ENCODE measurements at regions not wholly inside any gene's neighbourhood (a gene's known extent, or its start where the extent isn't known, plus 50 kb on each side); places are given as distances from the start of the nearest gene placed in this dataset.

DNA sequence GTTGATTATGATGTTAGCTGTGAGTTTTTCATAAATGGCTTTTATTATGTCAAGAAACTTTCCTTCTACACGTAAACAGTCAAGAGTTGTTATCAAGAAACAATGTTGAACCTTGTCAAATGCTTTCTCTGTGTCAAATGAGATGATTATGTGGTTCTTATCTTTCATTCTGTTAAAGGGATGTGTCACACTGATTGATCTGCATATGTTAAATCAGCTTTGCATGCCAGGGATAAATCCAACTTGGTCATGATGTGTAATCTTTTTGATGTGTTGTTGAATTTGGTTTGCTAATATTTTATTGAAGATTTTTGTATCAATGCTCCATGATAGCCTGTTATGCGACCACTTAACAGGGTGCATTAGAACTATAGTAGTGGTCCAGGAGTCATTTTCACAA, 107.3 kb downstream of the C1QL2 start:
- DNase-seq (ENCODE audit: low spot score) (no peak), FAIRE-seq (no peak)

DNA sequence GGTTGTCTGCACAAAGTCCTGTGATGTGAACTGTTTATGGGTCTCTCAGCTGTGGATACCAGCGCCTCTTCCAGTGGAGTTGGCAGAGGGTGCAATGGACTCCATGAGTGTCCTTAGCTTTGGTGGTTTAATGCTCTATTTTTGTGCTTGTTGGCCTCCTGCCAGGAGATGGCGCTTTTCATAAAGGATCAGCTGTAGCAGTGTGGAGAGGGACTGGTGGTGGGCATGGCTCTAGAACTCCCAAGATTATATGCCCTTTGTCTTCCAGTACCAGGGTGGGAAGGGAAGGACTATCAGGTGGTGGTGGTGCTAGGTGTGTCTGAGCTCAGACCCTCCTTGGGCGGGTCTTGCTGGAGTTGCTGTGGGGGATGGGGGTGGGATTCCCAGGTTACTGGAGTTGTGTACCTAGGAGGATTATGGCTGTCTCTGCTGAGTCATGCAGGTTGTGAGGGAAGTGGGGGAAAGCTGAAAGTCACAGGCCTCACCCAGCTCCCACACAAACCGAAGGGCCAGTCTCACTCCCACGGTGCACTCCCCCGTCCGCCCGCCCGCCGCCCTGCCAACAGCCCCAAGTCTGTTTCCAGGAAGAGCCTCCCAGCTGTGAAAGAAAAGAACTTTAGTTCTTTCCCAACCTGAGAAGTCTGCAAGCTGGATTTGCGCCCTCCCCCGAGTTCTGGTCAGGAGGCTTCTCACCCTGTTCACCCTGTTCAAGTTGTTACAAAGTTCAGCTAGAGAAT, 108.1 kb downstream of the MARCO start:
- DNase-seq (ENCODE audit: low spot score) (no peak), FAIRE-seq (peak; percentile 70)

Measured in urothelium cell line (cell line).